ENCODE measurements at regions not wholly inside any gene's neighbourhood (a gene's known extent, or its start where the extent isn't known, plus 50 kb on each side); places are given as distances from the start of the nearest gene placed in this dataset.

GRCh38 chr12:67843257-67843656 is 146.0 kb upstream of the IFNG-AS1 start:
- DNase-seq (ENCODE audit: low read depth in 1 of 2, low spot score in 1 of 2) (no peak), FAIRE-seq (no peak), ATAC-seq (no peak)
- TF ChIP-seq FOSL2 (IDR thresholded peaks at IDR 0.05), result no peak
- TF ChIP-seq FOSL2 (CRISPR knock-in tag; IDR thresholded peaks at IDR 0.05), result no peak
- no peak for TF ChIP-seq RNF2 (IDR thresholded peaks at IDR 0.05; ENCODE audit: borderline replicate concordance, low read depth)
- TF ChIP-seq TP53 (CRISPR knock-in tag; IDR thresholded peaks at IDR 0.05), result no peak
- no peak for TF ChIP-seq TFCP2L1 (CRISPR knock-in tag; IDR thresholded peaks at IDR 0.05)
- TF ChIP-seq HMGXB4 (CRISPR knock-in tag; IDR thresholded peaks at IDR 0.05; ENCODE audit: borderline replicate concordance), result no peak
- no peak for TF ChIP-seq HDAC2 (IDR thresholded peaks at IDR 0.05)
- no peak for TF ChIP-seq EHMT2 (IDR thresholded peaks at IDR 0.05; ENCODE audit: low read depth)
- TF ChIP-seq PBX3 (IDR thresholded peaks at IDR 0.05), result no peak
- TF ChIP-seq RARB (CRISPR knock-in tag; IDR thresholded peaks at IDR 0.05), result no peak
- TF ChIP-seq ZFP36 (IDR thresholded peaks at IDR 0.05; ENCODE audit: borderline replicate concordance, partially characterized antibody), result no peak
- TF ChIP-seq CHD4 (IDR thresholded peaks at IDR 0.05; ENCODE audit: borderline replicate concordance), result no peak
- TF ChIP-seq ESRRA (IDR thresholded peaks at IDR 0.05; ENCODE audit: borderline replicate concordance, low read length), result no peak
- TF ChIP-seq, protein P1, sequence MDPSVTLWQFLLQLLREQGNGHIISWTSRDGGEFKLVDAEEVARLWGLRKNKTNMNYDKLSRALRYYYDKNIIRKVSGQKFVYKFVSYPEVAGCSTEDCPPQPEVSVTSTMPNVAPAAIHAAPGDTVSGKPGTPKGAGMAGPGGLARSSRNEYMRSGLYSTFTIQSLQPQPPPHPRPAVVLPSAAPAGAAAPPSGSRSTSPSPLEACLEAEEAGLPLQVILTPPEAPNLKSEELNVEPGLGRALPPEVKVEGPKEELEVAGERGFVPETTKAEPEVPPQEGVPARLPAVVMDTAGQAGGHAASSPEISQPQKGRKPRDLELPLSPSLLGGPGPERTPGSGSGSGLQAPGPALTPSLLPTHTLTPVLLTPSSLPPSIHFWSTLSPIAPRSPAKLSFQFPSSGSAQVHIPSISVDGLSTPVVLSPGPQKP (IDR thresholded peaks at IDR 0.05; ENCODE audit: low read depth, low read length), result no peak
- TF ChIP-seq NPAS2 (CRISPR knock-in tag; IDR thresholded peaks at IDR 0.05; ENCODE audit: borderline replicate concordance), result no peak
- TF ChIP-seq JUN (IDR thresholded peaks at IDR 0.05), result no peak
- no peak for TF ChIP-seq CHD2 (IDR thresholded peaks at IDR 0.05; ENCODE audit: low read length, partially characterized antibody)
- TF ChIP-seq, protein P2, sequence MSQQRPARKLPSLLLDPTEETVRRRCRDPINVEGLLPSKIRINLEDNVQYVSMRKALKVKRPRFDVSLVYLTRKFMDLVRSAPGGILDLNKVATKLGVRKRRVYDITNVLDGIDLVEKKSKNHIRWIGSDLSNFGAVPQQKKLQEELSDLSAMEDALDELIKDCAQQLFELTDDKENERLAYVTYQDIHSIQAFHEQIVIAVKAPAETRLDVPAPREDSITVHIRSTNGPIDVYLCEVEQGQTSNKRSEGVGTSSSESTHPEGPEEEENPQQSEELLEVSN (IDR thresholded peaks at IDR 0.05; ENCODE audit: borderline replicate concordance, low read depth), result no peak
- TF ChIP-seq POLR2AphosphoS2 (conservative IDR thresholded peaks at IDR 0.05; ENCODE audit: low read length), result no peak
- no peak for TF ChIP-seq EP300 (IDR thresholded peaks at IDR 0.05)
- Histone ChIP-seq H3K27ac (no peak overlapping the region), H3K4me2 (no peak overlapping the region), H3K4me3 (no peak overlapping the region), H3K9me3 (no peaks in the 10 kb centered on the region), H3K4me1 (no peaks in the 10 kb centered on the region)
- POLR2A ChIA-PET, result no interaction called here
- 26% methylated on average over 3 of the region's 3 CpGs for WGBS (ENCODE audit: missing lambda C conversion rate)
- CTCF ChIA-PET, result no interaction called here

DNA sequence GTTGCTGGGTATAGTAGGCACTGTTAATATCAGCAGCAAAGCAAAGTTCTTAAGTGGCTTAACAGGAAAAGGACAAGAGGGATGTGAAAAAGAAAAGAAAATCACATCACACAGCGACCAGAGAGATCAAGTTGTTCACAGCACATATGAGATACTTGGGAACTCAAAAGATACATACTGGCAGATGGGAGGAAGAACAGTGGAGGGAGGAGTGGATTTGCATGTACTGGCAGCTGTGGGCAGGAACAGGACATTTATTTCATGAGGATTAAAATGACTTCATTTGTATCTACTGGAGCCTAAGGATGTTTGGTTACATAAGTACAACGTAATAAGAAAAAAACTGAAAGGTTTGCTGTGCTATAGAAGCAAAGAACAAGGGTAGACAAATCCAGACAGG is 136.5 kb upstream of the IFNG-AS1 start:
- no peaks in the 10 kb centered on the region for H3K9me3 ChIP-seq
- POLR2A ChIA-PET, result no interaction called here
- no peak for DNase-seq (ENCODE audit: low read depth in 1 of 2, low spot score in 1 of 2)
- ATAC-seq, result no peak
- TF ChIP-seq MYC (IDR thresholded peaks at IDR 0.05; ENCODE audit: borderline replicate concordance, low read length) (no peak), MAZ (IDR thresholded peaks at IDR 0.05; ENCODE audit: borderline replicate concordance, low read depth, low read length) (no peak), HOXA7 (CRISPR knock-in tag; IDR thresholded peaks at IDR 0.05) (no peak), GATA3 (IDR thresholded peaks at IDR 0.05; ENCODE audit: borderline replicate concordance) (no peak), SMC3 (IDR thresholded peaks at IDR 0.05) (no peak), NFE2L2 (conservative IDR thresholded peaks at IDR 0.05; ENCODE audit: low read length) (no peak), CTCF (IDR thresholded peaks at IDR 0.05) (no peak), MAFK (IDR thresholded peaks at IDR 0.05; ENCODE audit: partially characterized antibody) (no peak), ZNF302 (CRISPR knock-in tag; IDR thresholded peaks at IDR 0.05) (no peak), REST (IDR thresholded peaks at IDR 0.05) (no peak), TFCP2L1 (CRISPR knock-in tag; IDR thresholded peaks at IDR 0.05) (no peak), SREBF2 (IDR thresholded peaks at IDR 0.05) (no peak)
- no peak overlapping the region for H3K4me2 ChIP-seq
- H3K4me3 ChIP-seq, result no peak overlapping the region
- no peak for FAIRE-seq
- H3K4me1 ChIP-seq, result no peaks in the 10 kb centered on the region
- CTCF ChIA-PET, result no interaction called here
- no peak overlapping the region for H3K27ac ChIP-seq
- 43% methylated on average over 2 of the region's 2 CpGs for WGBS (ENCODE audit: missing lambda C conversion rate)

All from A549 (cell line).